ENCODE measurements at regions not wholly inside any gene's neighbourhood (a gene's known extent, or its start where the extent isn't known, plus 50 kb on each side); places are given as distances from the start of the nearest gene placed in this dataset.

GRCh38 chr4:156527237-156527993 is 444.2 kb downstream of the PDGFC start:
- Histone ChIP-seq H3K27ac (no peak overlapping the region), H3K4me1 (ENCODE audit: control insufficient read depth in 1 of 2, low read depth in 2 of 2) (no peaks in the 10 kb centered on the region), H3K27me3 (replicated peaks; ENCODE audit: insufficient read depth) (no peaks in the 10 kb centered on the region), H3K36me3 (no peaks in the 10 kb centered on the region), H3K4me3 (no peak overlapping the region), H3K9me3 (no peaks in the 10 kb centered on the region)
- ATAC-seq (ENCODE audit: insufficient number of reproducible peaks, low FRiP score, low read depth) (no peak), DNase-seq (ENCODE audit: low spot score) (no peak)
- TF ChIP-seq CTCF (IDR thresholded peaks at IDR 0.05), result no peak

- no peaks in the 10 kb centered on the region for H3K36me3 ChIP-seq
- no peak for DNase-seq (ENCODE audit: low spot score)
- ATAC-seq (ENCODE audit: insufficient number of reproducible peaks, low FRiP score, low read depth), result no peak
These were observed 447.6 kb downstream of the PDGFC start for GRCh38 chr4:156523991-156524390.

GRCh38 chr4:156523492-156523891 is 448.1 kb downstream of the PDGFC start:
- Histone ChIP-seq H3K4me1 (ENCODE audit: control insufficient read depth in 1 of 2, low read depth in 2 of 2) (no peaks in the 10 kb centered on the region), H3K27ac (no peak overlapping the region), H3K27me3 (replicated peaks; ENCODE audit: insufficient read depth) (no peaks in the 10 kb centered on the region), H3K36me3 (no peaks in the 10 kb centered on the region), H3K9me3 (no peaks in the 10 kb centered on the region), H3K4me3 (no peak overlapping the region)
- DNase-seq (ENCODE audit: low spot score) (no peak), ATAC-seq (ENCODE audit: insufficient number of reproducible peaks, low FRiP score, low read depth) (no peak)
- TF ChIP-seq CTCF (IDR thresholded peaks at IDR 0.05), result no peak

More at GRCh38 chr4:156523991-156524390, 447.6 kb downstream of the PDGFC start:
- H3K27ac ChIP-seq, result no peak overlapping the region
- TF ChIP-seq CTCF (IDR thresholded peaks at IDR 0.05), result no peak
- no peak overlapping the region for H3K4me3 ChIP-seq
- H3K27me3 ChIP-seq (replicated peaks; ENCODE audit: insufficient read depth), result no peaks in the 10 kb centered on the region
- no peaks in the 10 kb centered on the region for H3K4me1 ChIP-seq (ENCODE audit: control insufficient read depth in 1 of 2, low read depth in 2 of 2)
- no peaks in the 10 kb centered on the region for H3K9me3 ChIP-seq

- Histone ChIP-seq H3K9me3 (no peaks in the 10 kb centered on the region), H3K27ac (no peak overlapping the region), H3K4me3 (no peak overlapping the region), H3K4me1 (ENCODE audit: control insufficient read depth in 1 of 2, low read depth in 2 of 2) (no peaks in the 10 kb centered on the region), H3K27me3 (replicated peaks; ENCODE audit: insufficient read depth) (no peaks in the 10 kb centered on the region), H3K36me3 (no peaks in the 10 kb centered on the region)
- no peak for ATAC-seq (ENCODE audit: insufficient number of reproducible peaks, low FRiP score, low read depth)
- TF ChIP-seq CTCF (IDR thresholded peaks at IDR 0.05), result no peak
- DNase-seq (ENCODE audit: low spot score), result no peak
These were observed 450.0 kb downstream of the PDGFC start for GRCh38 chr4:156521631-156522030.

GRCh38 chr4:156517956-156518355 is 453.6 kb downstream of the PDGFC start:
- Histone ChIP-seq H3K36me3 (no peaks in the 10 kb centered on the region), H3K9me3 (no peaks in the 10 kb centered on the region), H3K4me3 (no peak overlapping the region), H3K27me3 (replicated peaks; ENCODE audit: insufficient read depth) (no peaks in the 10 kb centered on the region), H3K27ac (no peak overlapping the region), H3K4me1 (ENCODE audit: control insufficient read depth in 1 of 2, low read depth in 2 of 2) (no peaks in the 10 kb centered on the region)
- DNase-seq (ENCODE audit: low spot score), result no peak
- TF ChIP-seq CTCF (IDR thresholded peaks at IDR 0.05), result no peak
- ATAC-seq (ENCODE audit: insufficient number of reproducible peaks, low FRiP score, low read depth), result no peak

Measured in thoracic aorta (tissue), 2 donors.